Endothelial cell of umbilical vein (primary cell): ENCODE measurements at regions not wholly inside any gene's neighbourhood (a gene's known extent, or its start where the extent isn't known, plus 50 kb on each side); places are given as distances from the start of the nearest gene placed in this dataset.

Experiments
- BruUV-seq: library from RNA; stranded (reverse); fragments of 400-500 nt; replicated peaks from 2 replicates; lab custom pipeline; 2021; lab: Mats Ljungman, UMichigan
- CTCF ChIA-PET: fragments of 300-600, 350-600 bp; sonication (Branson Sonifier 250); formaldehyde crosslinking; loops from one replicate; lab custom pipeline; 2021; ENCODE audit warnings: antibody characterized with exemption, inconsistent platforms; lab: Charles Lee
- POLR2A ChIA-PET: fragments of 300-600, 350-600 bp; sonication (Branson Sonifier 250); formaldehyde crosslinking; loops from one replicate; lab custom pipeline; 2021; ENCODE audit warnings: antibody characterized with exemption, inconsistent platforms; lab: Charles Lee
- DNase-seq: peaks from one replicate; pipeline ENCODE4 v3.0.0-alpha.2; 2011; ENCODE audit warnings: low read depth, low spot score
- FAIRE-seq: peaks from 2 replicates; lab custom pipeline; 2011; peaks lifted over from hg19 to GRCh38; lab: Jason Lieb, UNC
- H2AFZ ChIP-seq: 2 replicates; pipeline ENCODE4 v1.6.0; 2012; ENCODE audit warnings: low read depth, low read length, control low read depth, inconsistent platforms
- H3K27ac ChIP-seq: 2 replicates; pipeline ENCODE4 v1.5.1; 2011; ENCODE audit warnings: low read depth, mild to moderate bottlenecking, control low read depth, low read length, moderate library complexity; ENCODE audit not compliant: insufficient read depth
- H3K27me3 ChIP-seq, 2 experiments: 2 replicates each; pipeline versions ENCODE4 v1.6.0 to v1.6.1; 2011; ENCODE audit warnings: low read length in 2 of 2, mixed read lengths in 1 of 2; ENCODE audit not compliant: control insufficient read depth in 2 of 2, insufficient read depth in 2 of 2
- H3K36me3 ChIP-seq, 2 experiments: 2 replicates in 1 of 2; 3 replicates in 1 of 2; pipeline ENCODE4 v1.5.1; 2011; ENCODE audit warnings: low read length in 2 of 2, mild to moderate bottlenecking in 1 of 2, moderate library complexity in 1 of 2; ENCODE audit not compliant: control insufficient read depth in 2 of 2, insufficient read depth in 2 of 2; ENCODE audit errors: extremely low read depth in 1 of 2
- H3K4me1 ChIP-seq: 3 replicates; pipeline ENCODE4 v1.5.1; 2011; ENCODE audit warnings: mild to moderate bottlenecking, low read length; ENCODE audit not compliant: control insufficient read depth, insufficient read depth; ENCODE audit errors: extremely low read depth
- H3K4me2 ChIP-seq: 2 replicates; pipeline ENCODE4 v1.6.1; 2011; ENCODE audit warnings: low read length, control low read depth, mixed read lengths; ENCODE audit not compliant: insufficient read depth
- H3K4me3 ChIP-seq, 3 experiments: fragments of 200-600 bp in 1 of 3; sonication (generic), shearing (Covaris generic) in 1 of 3; replicated peaks in 1 of 3; 2 replicates each; pipeline ENCODE4 v1.5.1; 2011 to 2016; ENCODE audit warnings: control low read depth in 3 of 3, low read length in 3 of 3, mild to moderate bottlenecking in 2 of 3, inconsistent platforms in 1 of 3, low read depth in 1 of 3, moderate library complexity in 1 of 3; ENCODE audit not compliant: insufficient read depth in 1 of 3
- H3K79me2 ChIP-seq: 2 replicates; pipeline ENCODE4 v1.6.0; 2012; ENCODE audit warnings: low read length, inconsistent platforms; ENCODE audit not compliant: control insufficient read depth, insufficient read depth
- H3K9ac ChIP-seq: replicated peaks from 2 replicates; pipeline ENCODE3; 2011; ENCODE audit warnings: low read length, control low read depth; ENCODE audit not compliant: insufficient read depth; ENCODE audit errors: extremely low read depth
- H3K9me1 ChIP-seq: replicated peaks from 3 replicates; pipeline ENCODE4 v1.6.0; 2011; ENCODE audit warnings: mild to moderate bottlenecking, low read length; ENCODE audit not compliant: control insufficient read depth, insufficient read depth; ENCODE audit errors: extremely low read depth
- H3K9me3 ChIP-seq: replicated peaks from 2 replicates; pipeline ENCODE4 v1.5.1; 2012; ENCODE audit warnings: low read length, inconsistent platforms; ENCODE audit not compliant: control insufficient read depth, insufficient read depth
- H4K20me1 ChIP-seq: replicated peaks from 2 replicates; pipeline ENCODE3; 2011; ENCODE audit warnings: mild to moderate bottlenecking, low read length; ENCODE audit not compliant: control insufficient read depth, insufficient read depth; ENCODE audit errors: extremely low read depth
- EZH2 ChIP-seq: IDR thresholded peaks from 2 replicates; pipeline ENCODE4 v1.6.1; 2012; ENCODE audit warnings: borderline replicate concordance, low read depth, mild to moderate bottlenecking, moderate library complexity, low read length, inconsistent platforms; ENCODE audit not compliant: severe bottlenecking
- FOS ChIP-seq: IDR thresholded peaks from 2 replicates; pipeline ENCODE4 v1.6.1; 2011; ENCODE audit warnings: mild to moderate bottlenecking, low read length, moderate library complexity, borderline replicate concordance; ENCODE audit not compliant: insufficient read depth
- GATA2 ChIP-seq: IDR thresholded peaks from 2 replicates; pipeline ENCODE4 v1.7.0; 2011; ENCODE audit warnings: low read depth, mild to moderate bottlenecking, moderate library complexity, mixed read lengths, low read length; ENCODE audit not compliant: insufficient read length, insufficient read depth
- JUN ChIP-seq: IDR thresholded peaks from 2 replicates; pipeline ENCODE4 v1.6.1; 2011; ENCODE audit warnings: borderline replicate concordance, low read depth; ENCODE audit not compliant: insufficient read length, insufficient read depth
- MYC ChIP-seq: IDR thresholded peaks from one replicate; pipeline ENCODE4 v1.6.1; 2011; ENCODE audit warnings: mild to moderate bottlenecking, low read depth, low read length
- POLR2A ChIP-seq: IDR thresholded peaks from 2 replicates; pipeline ENCODE4 v1.6.1; 2012; ENCODE audit warnings: low read depth, mild to moderate bottlenecking, control low read depth, low read length
- POLR2AphosphoS5 ChIP-seq: IDR thresholded peaks from 2 replicates; pipeline ENCODE4 v1.6.1; 2012; ENCODE audit warnings: low read depth, mild to moderate bottlenecking, control low read depth, low read length, moderate library complexity; ENCODE audit not compliant: insufficient read depth
- dilution Hi-C: fragments of 300-500 bp; cut with MboI; formaldehyde crosslinking; loops from one replicate; pipeline ENCODE4 v1.15.0; 2019; ENCODE audit warnings: low sequenced_read_pairs; ENCODE audit not compliant: extremely low pct_ligation_motif_present
- intact Hi-C: fragments of 100-400 bp; cut with micrococcal nuclease; formaldehyde crosslinking; loops from one replicate; pipeline ENCODE4 v1.10.0; 2022
- TF ChIP-seq, protein P1 (sequence below), 2 donors: IDR thresholded peaks; 1 replicate in 1 of 2; 2 replicates in 1 of 2; pipeline ENCODE4 v1.5.1; 2011; ENCODE audit warnings: low read length in 2 of 2, mild to moderate bottlenecking in 2 of 2, moderate library complexity in 2 of 2, control low read depth in 1 of 2, inconsistent platforms in 1 of 2, low read depth in 1 of 2; ENCODE audit not compliant: insufficient read depth in 1 of 2; ENCODE audit errors: extremely low read depth in 1 of 2
- TF ChIP-seq, protein P2 (sequence below): IDR thresholded peaks from 2 replicates; pipeline ENCODE4 v1.6.1; 2011; ENCODE audit not compliant: insufficient read depth, insufficient read length

DNA sequence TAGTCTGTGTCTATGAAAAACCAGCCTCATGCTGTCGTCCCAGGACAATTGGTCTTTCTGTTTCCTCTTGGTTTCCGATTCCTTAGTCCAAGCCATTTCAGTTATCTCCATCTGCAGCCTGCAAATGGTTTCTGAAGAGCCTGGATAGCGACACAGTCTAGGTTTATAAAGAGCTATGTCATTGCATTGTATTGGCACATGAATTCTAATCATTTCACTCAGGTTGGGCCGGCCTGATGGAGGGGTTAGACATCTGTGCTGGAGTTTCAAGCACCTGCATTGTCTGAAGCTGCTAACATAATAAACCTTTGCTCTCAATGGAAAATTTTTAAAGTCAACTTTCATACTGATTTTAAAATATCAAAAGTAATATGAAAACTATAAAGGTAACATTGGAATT, 232.6 kb upstream of the MAP3K7 start:
- BruUV-seq = no TSS peak
- H3K27ac ChIP-seq = no peak overlapping the region
- ChIA-PET POLR2A (no interaction called here), CTCF (no interaction called here)
- dilution Hi-C loops = no loop called here
- no peaks in the 10 kb centered on the region for H4K20me1 ChIP-seq
- H3K4me1 ChIP-seq = no peaks in the 10 kb centered on the region
- H3K9ac ChIP-seq = no peak overlapping the region
- FAIRE-seq (no peak), DNase-seq (no peak)
- H3K79me2 ChIP-seq = no peaks in the 10 kb centered on the region
- H3K9me3 ChIP-seq = no peaks in the 10 kb centered on the region
- TF ChIP-seq, protein P1, sequence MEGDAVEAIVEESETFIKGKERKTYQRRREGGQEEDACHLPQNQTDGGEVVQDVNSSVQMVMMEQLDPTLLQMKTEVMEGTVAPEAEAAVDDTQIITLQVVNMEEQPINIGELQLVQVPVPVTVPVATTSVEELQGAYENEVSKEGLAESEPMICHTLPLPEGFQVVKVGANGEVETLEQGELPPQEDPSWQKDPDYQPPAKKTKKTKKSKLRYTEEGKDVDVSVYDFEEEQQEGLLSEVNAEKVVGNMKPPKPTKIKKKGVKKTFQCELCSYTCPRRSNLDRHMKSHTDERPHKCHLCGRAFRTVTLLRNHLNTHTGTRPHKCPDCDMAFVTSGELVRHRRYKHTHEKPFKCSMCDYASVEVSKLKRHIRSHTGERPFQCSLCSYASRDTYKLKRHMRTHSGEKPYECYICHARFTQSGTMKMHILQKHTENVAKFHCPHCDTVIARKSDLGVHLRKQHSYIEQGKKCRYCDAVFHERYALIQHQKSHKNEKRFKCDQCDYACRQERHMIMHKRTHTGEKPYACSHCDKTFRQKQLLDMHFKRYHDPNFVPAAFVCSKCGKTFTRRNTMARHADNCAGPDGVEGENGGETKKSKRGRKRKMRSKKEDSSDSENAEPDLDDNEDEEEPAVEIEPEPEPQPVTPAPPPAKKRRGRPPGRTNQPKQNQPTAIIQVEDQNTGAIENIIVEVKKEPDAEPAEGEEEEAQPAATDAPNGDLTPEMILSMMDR (IDR thresholded peaks at IDR 0.05; ENCODE audit: extremely low read depth in 1 of 2, insufficient read depth in 1 of 2, low read depth in 1 of 2, low read length in 2 of 2) = no peak
- TF ChIP-seq POLR2AphosphoS5 = no peak
- TF ChIP-seq EZH2 = no peak
- no peak for TF ChIP-seq FOS
- no peak for TF ChIP-seq GATA2
- TF ChIP-seq, protein P2, sequence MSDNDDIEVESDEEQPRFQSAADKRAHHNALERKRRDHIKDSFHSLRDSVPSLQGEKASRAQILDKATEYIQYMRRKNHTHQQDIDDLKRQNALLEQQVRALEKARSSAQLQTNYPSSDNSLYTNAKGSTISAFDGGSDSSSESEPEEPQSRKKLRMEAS = no peak
- TF ChIP-seq MYC = no peak
- TF ChIP-seq POLR2A = no peak
- no peak for TF ChIP-seq JUN
- intact Hi-C loops = no loop called here
- no peak overlapping the region for H2AFZ ChIP-seq
- H3K4me2 ChIP-seq = no peak overlapping the region
- no peaks in the 10 kb centered on the region for H3K36me3 ChIP-seq
- no peaks in the 10 kb centered on the region for H3K27me3 ChIP-seq
- H3K9me1 ChIP-seq = no peaks in the 10 kb centered on the region
- no peak overlapping the region for H3K4me3 ChIP-seq
